HEK293 (cell line): ENCODE measurements at regions not wholly inside any gene's neighbourhood (a gene's known extent, or its start where the extent isn't known, plus 50 kb on each side); places are given as distances from the start of the nearest gene placed in this dataset.

Experiments used
- CTCF ChIA-PET: fragments of 350-600 bp; formaldehyde crosslinking; extraction: SDS; loops from one replicate; lab custom pipeline; 2021; ENCODE audit warnings: antibody characterized with exemption; lab: Yijun Ruan, JAX
- POLR2A ChIA-PET: fragments of 300-600 bp; formaldehyde crosslinking; extraction: SDS; loops from one replicate; lab custom pipeline; 2020; ENCODE audit warnings: antibody characterized with exemption, inconsistent platforms; lab: Yijun Ruan, JAX
- H3K27ac ChIP-seq: fragments of 200-500 bp; sonication (Bioruptor generic); 2 replicates; pipeline ENCODE4 v1.5.1; 2014; ENCODE audit warnings: low read depth, low read length, control low read depth, inconsistent platforms; ENCODE audit errors: extremely low read depth
- H3K36me3 ChIP-seq, 2 experiments: fragments of 200-500 bp in 1 of 2; sonication (Bioruptor generic) in 1 of 2; 1 replicate in 1 of 2; 2 replicates in 1 of 2; pipeline ENCODE4 v1.5.1; 2014 to 2017; ENCODE audit warnings: inconsistent platforms in 2 of 2, low read length in 2 of 2; ENCODE audit not compliant: control insufficient read depth in 2 of 2, insufficient read depth in 1 of 2
- H3K4me1 ChIP-seq: fragments of 200-500 bp; sonication (Bioruptor generic); 2 replicates; pipeline ENCODE4 v1.5.1; 2014; ENCODE audit warnings: mild to moderate bottlenecking, low read length, inconsistent platforms; ENCODE audit not compliant: control insufficient read depth, insufficient read depth
- H3K4me3 ChIP-seq: 2 replicates; pipeline ENCODE4 v1.5.1; 2011; ENCODE audit warnings: low read depth, mild to moderate bottlenecking, control low read depth, low read length, moderate library complexity
- H3K9me3 ChIP-seq: fragments of 200-500 bp; sonication (Bioruptor generic); 2 replicates; pipeline ENCODE4 v1.5.1; 2014; ENCODE audit warnings: low read depth, low read length, inconsistent platforms; ENCODE audit not compliant: control insufficient read depth, insufficient read depth
- BCL11A ChIP-seq: fragments of 450-650 bp; formaldehyde crosslinking; IDR thresholded peaks from 2 replicates; pipeline ENCODE4 v1.5.1; 2016; ENCODE audit warnings: low read depth, missing biosample characterization, missing genetic modification characterization
- BCL11B ChIP-seq: fragments of 450-650 bp; formaldehyde crosslinking; IDR thresholded peaks from 2 replicates; pipeline ENCODE4 v1.5.1; 2016; ENCODE audit warnings: low read depth, missing biosample characterization, missing genetic modification characterization
- BCL6B ChIP-seq: fragments of 450-650 bp; formaldehyde crosslinking; IDR thresholded peaks from 2 replicates; pipeline ENCODE4 v1.5.1; 2017; ENCODE audit warnings: missing biosample characterization, missing genetic modification characterization
- ELK4 ChIP-seq: IDR thresholded peaks from 2 replicates; pipeline ENCODE4 v1.6.1; 2011; ENCODE audit warnings: mild to moderate bottlenecking, low read depth, low read length, borderline replicate concordance
- GLI4 ChIP-seq: fragments of 450-650 bp; formaldehyde crosslinking; IDR thresholded peaks from 2 replicates; pipeline ENCODE4 v1.5.1; 2016; ENCODE audit warnings: missing biosample characterization, missing genetic modification characterization
- KLF17 ChIP-seq: fragments of 450-650 bp; formaldehyde crosslinking; IDR thresholded peaks from 2 replicates; pipeline ENCODE4 v1.5.1; 2016; ENCODE audit warnings: missing biosample characterization, missing genetic modification characterization
- YY2 ChIP-seq: fragments of 450-650 bp; formaldehyde crosslinking; IDR thresholded peaks from 2 replicates; pipeline ENCODE4 v1.5.1; 2016; ENCODE audit warnings: missing biosample characterization, missing genetic modification characterization
- ZBTB49 ChIP-seq: fragments of 450-650 bp; formaldehyde crosslinking; IDR thresholded peaks from 2 replicates; pipeline ENCODE4 v1.5.1; 2016; ENCODE audit warnings: missing biosample characterization, missing genetic modification characterization, low read depth
- ZFHX2 ChIP-seq: fragments of 450-650 bp; formaldehyde crosslinking; conservative IDR thresholded peaks from 2 replicates; pipeline ENCODE4 v1.5.1; 2016; ENCODE audit warnings: missing biosample characterization, missing genetic modification characterization
- ZNF121 ChIP-seq: fragments of 450-650 bp; formaldehyde crosslinking; IDR thresholded peaks from 2 replicates; pipeline ENCODE4 v1.5.1; 2016; ENCODE audit warnings: missing biosample characterization, missing genetic modification characterization
- ZNF146 ChIP-seq: fragments of 450-650 bp; formaldehyde crosslinking; IDR thresholded peaks from 2 replicates; pipeline ENCODE4 v1.5.1; 2016; ENCODE audit warnings: missing biosample characterization, missing genetic modification characterization
- ZNF211 ChIP-seq: fragments of 450-650 bp; formaldehyde crosslinking; IDR thresholded peaks from 2 replicates; pipeline ENCODE4 v1.5.1; 2016; ENCODE audit warnings: low read depth, missing biosample characterization, missing genetic modification characterization
- ZNF26 ChIP-seq: fragments of 450-650 bp; formaldehyde crosslinking; IDR thresholded peaks from 2 replicates; pipeline ENCODE4 v1.5.1; 2016; ENCODE audit warnings: missing biosample characterization, missing genetic modification characterization
- ZNF37A ChIP-seq: fragments of 450-650 bp; IDR thresholded peaks from 2 replicates; pipeline ENCODE4 v1.5.1; 2018; ENCODE audit warnings: missing biosample characterization, missing genetic modification characterization
- ZNF394 ChIP-seq: fragments of 450-650 bp; formaldehyde crosslinking; IDR thresholded peaks from 2 replicates; pipeline ENCODE4 v1.5.1; 2016; ENCODE audit warnings: missing biosample characterization, missing genetic modification characterization, mild to moderate bottlenecking, moderate library complexity, borderline replicate concordance
- ZNF404 ChIP-seq: fragments of 450-650 bp; formaldehyde crosslinking; IDR thresholded peaks from 2 replicates; pipeline ENCODE4 v1.5.1; 2017; ENCODE audit warnings: missing biosample characterization, missing genetic modification characterization
- ZNF513 ChIP-seq: fragments of 450-650 bp; IDR thresholded peaks from 2 replicates; pipeline ENCODE4 v1.5.1; 2018; ENCODE audit warnings: missing biosample characterization, missing genetic modification characterization
- ZNF561 ChIP-seq: fragments of 450-650 bp; IDR thresholded peaks from 2 replicates; pipeline ENCODE4 v1.5.1; 2018; ENCODE audit warnings: missing biosample characterization, missing genetic modification characterization, borderline replicate concordance
- ZNF580 ChIP-seq: fragments of 450-650 bp; formaldehyde crosslinking; IDR thresholded peaks from 2 replicates; pipeline ENCODE4 v1.5.1; 2016; ENCODE audit warnings: missing biosample characterization, missing genetic modification characterization
- ZNF585B ChIP-seq: fragments of 450-650 bp; formaldehyde crosslinking; IDR thresholded peaks from 2 replicates; pipeline ENCODE4 v1.5.1; 2016; ENCODE audit warnings: missing biosample characterization, missing genetic modification characterization
- ZNF626 ChIP-seq: fragments of 450-650 bp; sonication (Bioruptor Pico); formaldehyde crosslinking; IDR thresholded peaks from 2 replicates; pipeline ENCODE4 v1.5.1; 2018; ENCODE audit warnings: missing biosample characterization, missing genetic modification characterization, inconsistent platforms
- ZNF660 ChIP-seq: fragments of 450-650 bp; IDR thresholded peaks from 2 replicates; pipeline ENCODE4 v1.5.1; 2018; ENCODE audit warnings: missing biosample characterization, mild to moderate bottlenecking, missing genetic modification characterization
- ZNF664 ChIP-seq: fragments of 450-650 bp; formaldehyde crosslinking; IDR thresholded peaks from 2 replicates; pipeline ENCODE4 v1.5.1; 2016; ENCODE audit warnings: missing biosample characterization, missing genetic modification characterization
- ZNF677 ChIP-seq: fragments of 450-650 bp; IDR thresholded peaks from 2 replicates; pipeline ENCODE4 v1.5.0; 2018; ENCODE audit warnings: missing biosample characterization, mild to moderate bottlenecking, missing genetic modification characterization, moderate library complexity
- ZNF747 ChIP-seq: fragments of 450-650 bp; formaldehyde crosslinking; IDR thresholded peaks from 2 replicates; pipeline ENCODE4 v1.5.1; 2016; ENCODE audit warnings: missing biosample characterization, missing genetic modification characterization
- ZNF776 ChIP-seq: fragments of 450-650 bp; formaldehyde crosslinking; IDR thresholded peaks from 2 replicates; pipeline ENCODE4 v1.5.0; 2017; ENCODE audit warnings: missing biosample characterization, missing genetic modification characterization, borderline replicate concordance

- H3K4me1 ChIP-seq, result no peaks in the 10 kb centered on the region
- ChIA-PET CTCF (no interaction called here), POLR2A (no interaction called here)
- no peaks in the 10 kb centered on the region for H3K9me3 ChIP-seq
- no peak for TF ChIP-seq ZNF747 (tag by site-specific recombination)
- no peak for TF ChIP-seq BCL11A
- no peak for TF ChIP-seq ZNF404 (tag by site-specific recombination)
- TF ChIP-seq ZNF664 (tag by site-specific recombination), result no peak
- no peak for TF ChIP-seq GLI4
- no peak for TF ChIP-seq ZNF561 (tag by site-specific recombination)
- no peak for TF ChIP-seq ZNF26 (tag by site-specific recombination)
- TF ChIP-seq ZNF211 (tag by site-specific recombination), result no peak
- no peak for TF ChIP-seq ZNF776 (tag by site-specific recombination)
- no peak for TF ChIP-seq ZNF513 (tag by site-specific recombination)
- TF ChIP-seq ZNF37A (tag by site-specific recombination), result no peak
- TF ChIP-seq KLF17 (tag by site-specific recombination), result no peak
- no peak for TF ChIP-seq YY2 (tag by site-specific recombination)
- no peaks in the 10 kb centered on the region for H3K36me3 ChIP-seq
- H3K4me3 ChIP-seq, result no peak overlapping the region
- H3K27ac ChIP-seq, result no peak overlapping the region
These were observed 169.0 kb upstream of the IRX6 start for GRCh38 chr16:55154956-55155355.

GRCh38 chr16:55155815-55156214, 168.2 kb upstream of the IRX6 start:
- ChIA-PET CTCF (interaction anchor here (0.7 kb wide), 1 partner anchor 189 kb away, joined by 3 read pairs; no protein-coding TSS in a partner anchor), POLR2A (no interaction called here)
- H3K27ac ChIP-seq, result no peak overlapping the region
- H3K36me3 ChIP-seq, result no peaks in the 10 kb centered on the region
- no peaks in the 10 kb centered on the region for H3K9me3 ChIP-seq
- H3K4me3 ChIP-seq, result no peak overlapping the region
- no peaks in the 10 kb centered on the region for H3K4me1 ChIP-seq
- TF ChIP-seq ZFHX2 (tag by site-specific recombination) (no peak), ZNF513 (tag by site-specific recombination) (no peak), ZBTB49 (tag by site-specific recombination) (no peak), ELK4 (no peak), ZNF580 (no peak), ZNF677 (tag by site-specific recombination) (no peak), BCL11B (no peak), ZNF626 (tag by site-specific recombination) (no peak), ZNF585B (tag by site-specific recombination) (no peak), BCL6B (tag by site-specific recombination) (no peak), ZNF121 (tag by site-specific recombination) (no peak), ZNF660 (no peak), ZNF146 (tag by site-specific recombination) (no peak), ZNF394 (tag by site-specific recombination) (no peak)
